H1 (cell line): ENCODE measurements at regions not wholly inside any gene's neighbourhood (a gene's known extent, or its start where the extent isn't known, plus 50 kb on each side); places are given as distances from the start of the nearest gene placed in this dataset.

Source experiments
- ATF3 ChIP-seq: IDR thresholded peaks from 2 replicates; pipeline ENCODE4 v1.6.1; 2011; ENCODE audit warnings: low read depth, mild to moderate bottlenecking, low read length; ENCODE audit not compliant: insufficient read depth
- BCL11A ChIP-seq, 2 experiments: IDR thresholded peaks; one replicate each; pipeline ENCODE4 v1.6.1; 2011; ENCODE audit warnings: low read depth in 2 of 2, low read length in 2 of 2, mild to moderate bottlenecking in 2 of 2
- CTCF ChIP-seq, 3 experiments: IDR thresholded peaks; 1 replicate in 2 of 3; 2 replicates in 1 of 3; pipeline versions ENCODE4 v1.5.1 to v1.6.1; 2011; ENCODE audit warnings: low read length in 3 of 3, mild to moderate bottlenecking in 3 of 3, inconsistent platforms in 2 of 3, low read depth in 1 of 3, moderate library complexity in 1 of 3; ENCODE audit not compliant: insufficient read depth in 1 of 3; ENCODE audit errors: control extremely low read depth in 1 of 3
- EZH2 ChIP-seq: fragments of 200-600 bp; sonication (generic); IDR thresholded peaks from 2 replicates; pipeline ENCODE4 v1.7.1; 2012; ENCODE audit warnings: low read depth, mild to moderate bottlenecking, moderate library complexity, low read length, inconsistent platforms; ENCODE audit not compliant: severe bottlenecking
- MAX ChIP-seq: IDR thresholded peaks from 2 replicates; pipeline ENCODE4 v1.6.1; 2012; ENCODE audit warnings: inconsistent platforms
- POLR2AphosphoS5 ChIP-seq: IDR thresholded peaks from 2 replicates; pipeline ENCODE4 v1.6.1; 2011; ENCODE audit warnings: low read depth, low read length
- SIX5 ChIP-seq: IDR thresholded peaks from 2 replicates; pipeline ENCODE4 v1.6.1; 2011; ENCODE audit warnings: mild to moderate bottlenecking, low read depth, low read length
- SUZ12 ChIP-seq: fragments of 200-600 bp; sonication (generic); IDR thresholded peaks from 2 replicates; pipeline ENCODE4 v1.6.1; 2012; ENCODE audit warnings: mild to moderate bottlenecking, inconsistent platforms, low read length, moderate library complexity, mixed read lengths
- TBP ChIP-seq: IDR thresholded peaks from 2 replicates; pipeline ENCODE4 v1.6.1; 2011; ENCODE audit warnings: low read depth, low read length, improper control_type of control experiment

- no peak for TF ChIP-seq CTCF (IDR thresholded peaks at IDR 0.05; ENCODE audit: control extremely low read depth in 1 of 3, insufficient read depth in 1 of 3, low read depth in 1 of 3, low read length in 3 of 3)
- no peak for TF ChIP-seq BCL11A (IDR thresholded peaks at IDR 0.05; ENCODE audit: low read depth in 2 of 2, low read length in 2 of 2)
- no peak for TF ChIP-seq TBP
- TF ChIP-seq ATF3 = no peak
- TF ChIP-seq POLR2AphosphoS5 = no peak
- no peak for TF ChIP-seq EZH2
- TF ChIP-seq MAX = no peak
- no peak for TF ChIP-seq SIX5
- no peak for TF ChIP-seq SUZ12
Observed at GRCh38 chr11:129751511-129751910, 64.1 kb upstream of the TMEM45B start.
